Uterus (tissue), 3 donors: ENCODE measurements at regions not wholly inside any gene's neighbourhood (a gene's known extent, or its start where the extent isn't known, plus 50 kb on each side); places are given as distances from the start of the nearest gene placed in this dataset.

Source experiments
- DNase-seq, 2 donors: peaks; one replicate each; pipeline ENCODE4 v3.0.0-alpha.2; 2019 to 2020
- H3K27ac ChIP-seq, 2 donors: fragments of 200-600 bp; sonication (generic); 1 replicate in 1 of 2; 2 replicates in 1 of 2; pipeline ENCODE4 v1.5.1; 2016 to 2018
- H3K27me3 ChIP-seq, 2 donors: fragments of 200-600 bp; sonication (generic); one replicate each; pipeline ENCODE4 v1.5.1; 2018 to 2019; ENCODE audit warnings: control low read depth in 1 of 2
- H3K36me3 ChIP-seq, 2 donors: fragments of 200-600 bp; sonication (generic); one replicate each; pipeline ENCODE4 v1.5.1; 2019; ENCODE audit warnings: control low read depth in 1 of 2
- H3K4me1 ChIP-seq, 2 donors: fragments of 200-600 bp; sonication (generic); one replicate each; pipeline ENCODE4 v1.5.1; 2018 to 2019; ENCODE audit warnings: control low read depth in 1 of 2
- H3K4me3 ChIP-seq, 2 donors: fragments of 200-600 bp; sonication (generic); 1 replicate in 1 of 2; 2 replicates in 1 of 2; pipeline ENCODE4 v1.5.1; 2018 to 2019; ENCODE audit warnings: mild to moderate bottlenecking in 1 of 2
- H3K9me3 ChIP-seq, 2 donors: fragments of 200-600 bp; sonication (generic); one replicate each; pipeline ENCODE4 v1.5.1; 2019; ENCODE audit warnings: control low read depth in 1 of 2
- CTCF ChIP-seq, 4 experiments: fragments of 200-600 bp in 2 of 4; fragments of 450-650 bp in 2 of 4; sonication (generic) in 2 of 4; IDR thresholded peaks; one replicate each; pipeline ENCODE4 v1.5.1; 2016 to 2019; ENCODE audit warnings: antibody characterized with exemption in 4 of 4, mild to moderate bottlenecking in 2 of 4, moderate library complexity in 1 of 4
- POLR2A ChIP-seq, 2 donors: fragments of 450-650 bp; IDR thresholded peaks; one replicate each; pipeline ENCODE4 v1.6.1; 2016; ENCODE audit warnings: antibody characterized with exemption in 2 of 2, mild to moderate bottlenecking in 1 of 2, moderate library complexity in 1 of 2
- intact Hi-C: fragments of 100-400 bp; cut with DNase I; formaldehyde crosslinking; loops from one replicate; pipeline ENCODE4 v1.15.1; 2023; ENCODE audit warnings: low total_unique reads
- donor health status: DM: yes; HTN: yes; CAD: no.

- TF ChIP-seq POLR2A (IDR thresholded peaks at IDR 0.05) = no peak
- TF ChIP-seq CTCF (IDR thresholded peaks at IDR 0.05) = no peak
- DNase-seq = no peak
- intact Hi-C loops = no loop called here
- H3K4me1 ChIP-seq = no peaks in the 10 kb centered on the region
- H3K27ac ChIP-seq = no peak overlapping the region
- no peaks in the 10 kb centered on the region for H3K36me3 ChIP-seq
- H3K4me3 ChIP-seq = no peak overlapping the region
- H3K27me3 ChIP-seq = no peaks in the 10 kb centered on the region
- H3K9me3 ChIP-seq = no peaks in the 10 kb centered on the region
Observed at GRCh38 chr4:27176881-27177280, 316.2 kb downstream of the STIM2 start.

GRCh38 chr4:27178061-27178460 lies 317.4 kb downstream of the STIM2 start:
- H3K27me3 ChIP-seq = no peaks in the 10 kb centered on the region
- H3K9me3 ChIP-seq = no peaks in the 10 kb centered on the region
- no peaks in the 10 kb centered on the region for H3K36me3 ChIP-seq
- TF ChIP-seq POLR2A (IDR thresholded peaks at IDR 0.05) = no peak
- TF ChIP-seq CTCF (IDR thresholded peaks at IDR 0.05) = no peak
- no peak overlapping the region for H3K4me3 ChIP-seq
- DNase-seq = no peak
- intact Hi-C loops = no loop called here
- no peak overlapping the region for H3K27ac ChIP-seq
- H3K4me1 ChIP-seq = no peaks in the 10 kb centered on the region

GRCh38 chr4:27181693-27182092 lies 321.1 kb downstream of the STIM2 start:
- TF ChIP-seq POLR2A (IDR thresholded peaks at IDR 0.05) = no peak
- no peak for TF ChIP-seq CTCF (IDR thresholded peaks at IDR 0.05)
- no peak overlapping the region for H3K4me3 ChIP-seq
- DNase-seq = no peak
- no peaks in the 10 kb centered on the region for H3K4me1 ChIP-seq
- H3K36me3 ChIP-seq = no peaks in the 10 kb centered on the region
- no peaks in the 10 kb centered on the region for H3K27me3 ChIP-seq
- intact Hi-C loops = no loop called here
- no peaks in the 10 kb centered on the region for H3K9me3 ChIP-seq
- no peak overlapping the region for H3K27ac ChIP-seq

GRCh38 chr4:27182211-27182610 lies 321.6 kb downstream of the STIM2 start:
- H3K4me1 ChIP-seq = no peaks in the 10 kb centered on the region
- no peak overlapping the region for H3K4me3 ChIP-seq
- intact Hi-C loops = no loop called here
- H3K27me3 ChIP-seq = no peaks in the 10 kb centered on the region
- TF ChIP-seq POLR2A (IDR thresholded peaks at IDR 0.05) (no peak), CTCF (IDR thresholded peaks at IDR 0.05) (no peak)
- H3K36me3 ChIP-seq = no peaks in the 10 kb centered on the region
- no peaks in the 10 kb centered on the region for H3K9me3 ChIP-seq
- no peak overlapping the region for H3K27ac ChIP-seq
- no peak for DNase-seq

- Histone ChIP-seq H3K4me3 (no peak overlapping the region), H3K9me3 (no peaks in the 10 kb centered on the region), H3K27ac (no peak overlapping the region), H3K27me3 (no peaks in the 10 kb centered on the region), H3K36me3 (no peaks in the 10 kb centered on the region), H3K4me1 (no peaks in the 10 kb centered on the region)
- no peak for DNase-seq
- TF ChIP-seq POLR2A (IDR thresholded peaks at IDR 0.05) = no peak
- no peak for TF ChIP-seq CTCF (IDR thresholded peaks at IDR 0.05)
- intact Hi-C loops = no loop called here
Observed at GRCh38 chr4:27184508-27185155, 324.0 kb downstream of the STIM2 start.
